ENCODE measurements at regions not wholly inside any gene's neighbourhood (a gene's known extent, or its start where the extent isn't known, plus 50 kb on each side); places are given as distances from the start of the nearest gene placed in this dataset.

DNA sequence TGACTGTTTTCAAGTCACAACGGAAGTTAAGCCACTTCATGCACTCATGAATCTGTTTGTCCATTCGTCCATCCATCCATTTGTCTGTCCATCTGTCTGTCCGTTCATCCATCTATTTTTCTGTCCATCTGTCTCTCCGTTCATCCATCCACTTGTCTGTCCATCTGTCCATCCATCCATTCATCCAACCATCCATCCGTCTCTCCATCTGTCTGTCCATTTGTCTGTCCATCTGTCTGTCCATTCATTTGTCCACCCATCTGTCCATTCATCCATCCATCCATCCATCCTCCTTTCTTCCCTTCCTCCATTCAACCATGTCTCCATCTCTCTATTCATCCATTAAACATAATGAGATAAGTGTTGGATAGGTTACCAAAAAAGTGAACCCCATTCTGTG lies 123.5 kb upstream of the UQCRFS1 start:
- TF ChIP-seq MXI1 (IDR thresholded peaks at IDR 0.05; ENCODE audit: low read depth, low read length) (no peak), RFX5 (IDR thresholded peaks at IDR 0.05; ENCODE audit: low read length) (no peak), TEAD4 (IDR thresholded peaks at IDR 0.05; ENCODE audit: borderline replicate concordance, insufficient read depth) (no peak), EP300 (IDR thresholded peaks at IDR 0.05; ENCODE audit: borderline replicate concordance in 1 of 2, low read depth in 1 of 2, low read length in 1 of 2) (no peak), POLR2AphosphoS5 (IDR thresholded peaks at IDR 0.05; ENCODE audit: low read depth, low read length) (no peak), ELF1 (IDR thresholded peaks at IDR 0.05) (no peak), RCOR1 (IDR thresholded peaks at IDR 0.05; ENCODE audit: low read length) (no peak), SMC3 (IDR thresholded peaks at IDR 0.05; ENCODE audit: low read depth, low read length) (no peak), FOXM1 (IDR thresholded peaks at IDR 0.05; ENCODE audit: low read depth) (no peak), SIN3A (IDR thresholded peaks at IDR 0.05; ENCODE audit: borderline replicate concordance, low read depth, low read length) (no peak)
- TF ChIP-seq, protein P1, sequence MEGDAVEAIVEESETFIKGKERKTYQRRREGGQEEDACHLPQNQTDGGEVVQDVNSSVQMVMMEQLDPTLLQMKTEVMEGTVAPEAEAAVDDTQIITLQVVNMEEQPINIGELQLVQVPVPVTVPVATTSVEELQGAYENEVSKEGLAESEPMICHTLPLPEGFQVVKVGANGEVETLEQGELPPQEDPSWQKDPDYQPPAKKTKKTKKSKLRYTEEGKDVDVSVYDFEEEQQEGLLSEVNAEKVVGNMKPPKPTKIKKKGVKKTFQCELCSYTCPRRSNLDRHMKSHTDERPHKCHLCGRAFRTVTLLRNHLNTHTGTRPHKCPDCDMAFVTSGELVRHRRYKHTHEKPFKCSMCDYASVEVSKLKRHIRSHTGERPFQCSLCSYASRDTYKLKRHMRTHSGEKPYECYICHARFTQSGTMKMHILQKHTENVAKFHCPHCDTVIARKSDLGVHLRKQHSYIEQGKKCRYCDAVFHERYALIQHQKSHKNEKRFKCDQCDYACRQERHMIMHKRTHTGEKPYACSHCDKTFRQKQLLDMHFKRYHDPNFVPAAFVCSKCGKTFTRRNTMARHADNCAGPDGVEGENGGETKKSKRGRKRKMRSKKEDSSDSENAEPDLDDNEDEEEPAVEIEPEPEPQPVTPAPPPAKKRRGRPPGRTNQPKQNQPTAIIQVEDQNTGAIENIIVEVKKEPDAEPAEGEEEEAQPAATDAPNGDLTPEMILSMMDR (IDR thresholded peaks at IDR 0.05), result no peak
- TF ChIP-seq, protein P2, sequence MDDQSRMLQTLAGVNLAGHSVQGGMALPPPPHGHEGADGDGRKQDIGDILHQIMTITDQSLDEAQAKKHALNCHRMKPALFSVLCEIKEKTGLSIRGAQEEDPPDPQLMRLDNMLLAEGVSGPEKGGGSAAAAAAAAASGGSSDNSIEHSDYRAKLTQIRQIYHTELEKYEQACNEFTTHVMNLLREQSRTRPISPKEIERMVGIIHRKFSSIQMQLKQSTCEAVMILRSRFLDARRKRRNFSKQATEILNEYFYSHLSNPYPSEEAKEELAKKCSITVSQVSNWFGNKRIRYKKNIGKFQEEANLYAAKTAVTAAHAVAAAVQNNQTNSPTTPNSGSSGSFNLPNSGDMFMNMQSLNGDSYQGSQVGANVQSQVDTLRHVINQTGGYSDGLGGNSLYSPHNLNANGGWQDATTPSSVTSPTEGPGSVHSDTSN (IDR thresholded peaks at IDR 0.05), result no peak
- TF ChIP-seq, protein P3, sequence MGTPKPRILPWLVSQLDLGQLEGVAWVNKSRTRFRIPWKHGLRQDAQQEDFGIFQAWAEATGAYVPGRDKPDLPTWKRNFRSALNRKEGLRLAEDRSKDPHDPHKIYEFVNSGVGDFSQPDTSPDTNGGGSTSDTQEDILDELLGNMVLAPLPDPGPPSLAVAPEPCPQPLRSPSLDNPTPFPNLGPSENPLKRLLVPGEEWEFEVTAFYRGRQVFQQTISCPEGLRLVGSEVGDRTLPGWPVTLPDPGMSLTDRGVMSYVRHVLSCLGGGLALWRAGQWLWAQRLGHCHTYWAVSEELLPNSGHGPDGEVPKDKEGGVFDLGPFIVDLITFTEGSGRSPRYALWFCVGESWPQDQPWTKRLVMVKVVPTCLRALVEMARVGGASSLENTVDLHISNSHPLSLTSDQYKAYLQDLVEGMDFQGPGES (IDR thresholded peaks at IDR 0.05; ENCODE audit: low read depth, low read length), result no peak
- TF ChIP-seq, protein P4, sequence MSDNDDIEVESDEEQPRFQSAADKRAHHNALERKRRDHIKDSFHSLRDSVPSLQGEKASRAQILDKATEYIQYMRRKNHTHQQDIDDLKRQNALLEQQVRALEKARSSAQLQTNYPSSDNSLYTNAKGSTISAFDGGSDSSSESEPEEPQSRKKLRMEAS (IDR thresholded peaks at IDR 0.05; ENCODE audit: low read depth), result no peak

Measured in SK-N-SH (cell line).